IMR-90 (cell line): ENCODE measurements at regions not wholly inside any gene's neighbourhood (a gene's known extent, or its start where the extent isn't known, plus 50 kb on each side); places are given as distances from the start of the nearest gene placed in this dataset.

Source experiments
- BHLHE40 ChIP-seq: fragments of 150-350 bp; IDR thresholded peaks from 2 replicates; pipeline ENCODE4 v1.6.1; 2016; ENCODE audit warnings: mild to moderate bottlenecking, low read depth, low read length
- CTCF ChIP-seq: conservative IDR thresholded peaks from 2 replicates; pipeline ENCODE4 v1.5.1; 2012; ENCODE audit warnings: mild to moderate bottlenecking, low read depth, low read length, improper control_type of control experiment
- ELK1 ChIP-seq: fragments of 150-350 bp; IDR thresholded peaks from 2 replicates; pipeline ENCODE4 v1.6.1; 2016; ENCODE audit warnings: low read depth, mild to moderate bottlenecking, low read length, moderate library complexity, borderline replicate concordance
- FOS ChIP-seq: fragments of 150-350 bp; IDR thresholded peaks from 2 replicates; pipeline ENCODE4 v1.6.1; 2016; ENCODE audit warnings: low read depth, low read length
- MAFK ChIP-seq: IDR thresholded peaks from 2 replicates; pipeline ENCODE4 v1.6.1; 2012; ENCODE audit warnings: low read depth, low read length, improper control_type of control experiment
- MAZ ChIP-seq: IDR thresholded peaks from 2 replicates; pipeline ENCODE4 v1.6.1; 2012; ENCODE audit warnings: low read depth, mild to moderate bottlenecking, low read length, improper control_type of control experiment, moderate library complexity, borderline replicate concordance
- MXI1 ChIP-seq: IDR thresholded peaks from 2 replicates; pipeline ENCODE4 v1.6.1; 2012; ENCODE audit warnings: low read depth, mild to moderate bottlenecking, low read length, moderate library complexity, borderline replicate concordance
- POLR2A ChIP-seq: IDR thresholded peaks from 2 replicates; pipeline ENCODE4 v1.6.1; 2012; ENCODE audit warnings: mild to moderate bottlenecking, low read depth, low read length
- RCOR1 ChIP-seq: IDR thresholded peaks from 2 replicates; pipeline ENCODE4 v1.6.1; 2012; ENCODE audit warnings: mild to moderate bottlenecking, low read length, improper control_type of control experiment; ENCODE audit not compliant: insufficient replicate concordance
- RFX5 ChIP-seq: IDR thresholded peaks from 2 replicates; pipeline ENCODE4 v1.8.0; 2012; ENCODE audit warnings: low read depth, mild to moderate bottlenecking, low read length, moderate library complexity
- SMC3 ChIP-seq: fragments of 150-350 bp; IDR thresholded peaks from 2 replicates; pipeline ENCODE4 v1.6.1; 2016; ENCODE audit warnings: low read depth, mild to moderate bottlenecking, antibody characterized with exemption, low read length, moderate library complexity
- USF2 ChIP-seq: fragments of 150-350 bp; IDR thresholded peaks from 2 replicates; pipeline ENCODE4 v1.6.1; 2017; ENCODE audit warnings: mild to moderate bottlenecking, antibody characterized with exemption, low read length, low read depth

GRCh38 chr2:123771928-123772632 lies 253.0 kb upstream of the CNTNAP5 start:
- no peak for TF ChIP-seq MXI1
- TF ChIP-seq POLR2A, result no peak
- no peak for TF ChIP-seq MAZ
- TF ChIP-seq CTCF, result no peak
- TF ChIP-seq SMC3, result no peak
- no peak for TF ChIP-seq ELK1
- TF ChIP-seq RCOR1, result no peak
- TF ChIP-seq FOS, result no peak
- no peak for TF ChIP-seq USF2
- TF ChIP-seq MAFK, result no peak
- no peak for TF ChIP-seq RFX5
- TF ChIP-seq BHLHE40, result no peak
